SK-N-SH treated with all-trans-retinoic acid at 6 μM for 48 hours (cell line): ENCODE measurements at regions not wholly inside any gene's neighbourhood (a gene's known extent, or its start where the extent isn't known, plus 50 kb on each side); places are given as distances from the start of the nearest gene placed in this dataset.

Experiments
- ATAC-seq: fragments of 200-7000 bp; cut with Tn5 transposase; 3 replicates; pipeline ENCODE4 v1.9.1; 2020; ENCODE audit warnings: mild to moderate bottlenecking, moderate library complexity
- ARNTL ChIP-seq: fragments of 450-650 bp; formaldehyde crosslinking; IDR thresholded peaks from 2 replicates; pipeline ENCODE4 v1.5.0; 2020; ENCODE audit warnings: low read depth, mild to moderate bottlenecking, moderate library complexity, borderline replicate concordance
- CREB5 ChIP-seq: fragments of 250-450 bp; sonication (Bioruptor Pico); IDR thresholded peaks from 2 replicates; pipeline ENCODE4 v1.5.1; 2020; ENCODE audit warnings: low read depth, mild to moderate bottlenecking, moderate library complexity
- CSDC2 ChIP-seq: fragments of 250-450 bp; sonication (Bioruptor Pico); IDR thresholded peaks from 2 replicates; pipeline ENCODE4 v1.5.0; 2020; ENCODE audit warnings: mild to moderate bottlenecking, moderate library complexity
- ESRRG ChIP-seq: fragments of 250-450 bp; sonication (Bioruptor Pico); IDR thresholded peaks from 2 replicates; pipeline ENCODE4 v1.6.1; 2021; ENCODE audit warnings: mild to moderate bottlenecking
- GLIS3 ChIP-seq: fragments of 250-450 bp; sonication (Bioruptor Pico); IDR thresholded peaks from 2 replicates; pipeline ENCODE4 v1.5.0; 2020; ENCODE audit warnings: mild to moderate bottlenecking, moderate library complexity
- ISL1 ChIP-seq: fragments of 250-450 bp; sonication (Bioruptor Pico); IDR thresholded peaks from 2 replicates; pipeline ENCODE4 v2.1.2; 2022; ENCODE audit warnings: mild to moderate bottlenecking, moderate library complexity
- OSR1 ChIP-seq: fragments of 250-450 bp; sonication (Bioruptor Pico); IDR thresholded peaks from 2 replicates; pipeline ENCODE4 v1.8.0; 2022; ENCODE audit warnings: moderate library complexity, mild to moderate bottlenecking, inconsistent platforms
- PATZ1 ChIP-seq: fragments of 250-450 bp; sonication (Bioruptor Pico); IDR thresholded peaks from 2 replicates; pipeline ENCODE4 v1.8.0; 2020; ENCODE audit warnings: mild to moderate bottlenecking, moderate library complexity, borderline replicate concordance
- POU6F1 ChIP-seq: fragments of 250-450 bp; sonication (Bioruptor Pico); IDR thresholded peaks from 2 replicates; pipeline ENCODE4 v1.8.0; 2021; ENCODE audit warnings: low read depth, mild to moderate bottlenecking, moderate library complexity, borderline replicate concordance
- PPARA ChIP-seq: fragments of 250-450 bp; sonication (Bioruptor Pico); IDR thresholded peaks from 2 replicates; pipeline ENCODE4 v1.5.0; 2020; ENCODE audit warnings: mild to moderate bottlenecking, borderline replicate concordance
- RARB ChIP-seq: fragments of 250-450 bp; sonication (Bioruptor Pico); IDR thresholded peaks from 2 replicates; pipeline ENCODE4 v1.8.0; 2021; ENCODE audit warnings: mild to moderate bottlenecking, moderate library complexity
- TCF4 ChIP-seq: fragments of 250-450 bp; sonication (Bioruptor Pico); IDR thresholded peaks from 2 replicates; pipeline ENCODE4 v1.8.0; 2021; ENCODE audit warnings: mild to moderate bottlenecking, moderate library complexity, borderline replicate concordance
- TOX ChIP-seq: fragments of 250-450 bp; sonication (Bioruptor Pico); IDR thresholded peaks from 2 replicates; pipeline ENCODE4 v1.8.0; 2021; ENCODE audit warnings: mild to moderate bottlenecking, moderate library complexity, borderline replicate concordance
- TSHZ2 ChIP-seq: fragments of 250-450 bp; sonication (Bioruptor Pico); IDR thresholded peaks from 2 replicates; pipeline ENCODE4 v1.5.0; 2020; ENCODE audit warnings: mild to moderate bottlenecking, moderate library complexity
- ZFP3 ChIP-seq: fragments of 250-450 bp; sonication (Bioruptor Pico); IDR thresholded peaks from 2 replicates; pipeline ENCODE4 v1.5.0; 2020; ENCODE audit warnings: mild to moderate bottlenecking, moderate library complexity
- ZFP30 ChIP-seq: fragments of 450-650 bp; formaldehyde crosslinking; IDR thresholded peaks from 2 replicates; pipeline ENCODE4 v1.5.0; 2022; ENCODE audit warnings: mild to moderate bottlenecking, moderate library complexity
- ZNF565 ChIP-seq: fragments of 450-650 bp; formaldehyde crosslinking; conservative IDR thresholded peaks from 2 replicates; pipeline ENCODE4 v1.5.0; 2020; ENCODE audit warnings: low read depth, mild to moderate bottlenecking, moderate library complexity
- ZNF70 ChIP-seq: fragments of 450-650 bp; formaldehyde crosslinking; IDR thresholded peaks from 2 replicates; pipeline ENCODE4 v1.5.0; 2020; ENCODE audit warnings: mild to moderate bottlenecking, moderate library complexity

GRCh38 chr16:86211800-86212199, 298.5 kb upstream of the FOXF1 start:
- ATAC-seq: no peak
- TF ChIP-seq ISL1 (CRISPR knock-in tag): no peak
- no peak for TF ChIP-seq POU6F1 (CRISPR knock-in tag)
- no peak for TF ChIP-seq PATZ1 (CRISPR knock-in tag)
- TF ChIP-seq OSR1 (CRISPR knock-in tag): no peak
- TF ChIP-seq ZFP3 (CRISPR knock-in tag): no peak
- no peak for TF ChIP-seq ZNF70 (CRISPR knock-in tag)
- no peak for TF ChIP-seq ARNTL (CRISPR knock-in tag)
- TF ChIP-seq TCF4: no peak
- no peak for TF ChIP-seq ZNF565 (CRISPR knock-in tag)

- no peak for ATAC-seq
- TF ChIP-seq ESRRG (no peak), RARB (CRISPR knock-in tag) (no peak), ISL1 (CRISPR knock-in tag) (no peak), PATZ1 (CRISPR knock-in tag) (no peak), TOX (CRISPR knock-in tag) (no peak), CREB5 (CRISPR knock-in tag) (no peak), ZFP30 (CRISPR knock-in tag) (no peak), ZFP3 (CRISPR knock-in tag) (no peak), PPARA (CRISPR knock-in tag) (no peak), POU6F1 (CRISPR knock-in tag) (no peak), GLIS3 (no peak), ZNF565 (CRISPR knock-in tag) (no peak), TSHZ2 (CRISPR knock-in tag) (no peak), CSDC2 (CRISPR knock-in tag) (no peak), OSR1 (CRISPR knock-in tag) (no peak)
These were observed 297.5 kb upstream of the FOXF1 start for GRCh38 chr16:86212706-86213436.
